ENCODE measurements at regions not wholly inside any gene's neighbourhood (a gene's known extent, or its start where the extent isn't known, plus 50 kb on each side); places are given as distances from the start of the nearest gene placed in this dataset.

GRCh38 chr20:19882446-19882845 is 124.4 kb downstream of the RIN2 start:
- Mint-ChIP-seq H3K27ac (no peak overlapping the region), H3K36me3 (ENCODE audit: low read depth) (no peaks in the 10 kb centered on the region), H3K9me3 (no peaks in the 10 kb centered on the region), H3K4me3 (no peak overlapping the region), H3K27me3 (no peaks in the 10 kb centered on the region), H3K4me1 (no peaks in the 10 kb centered on the region)
- no peak for DNase-seq
- POLR2A ChIA-PET, result no interaction called here
- CTCF ChIA-PET, result no interaction called here

GRCh38 chr20:19883501-19883900 is 125.4 kb downstream of the RIN2 start:
- DNase-seq, result no peak
- CTCF ChIA-PET, result no interaction called here
- POLR2A ChIA-PET, result no interaction called here
- Mint-ChIP-seq H3K27me3 (peaks cover 6% of the 10 kb centered on the region), H3K9me3 (no peaks in the 10 kb centered on the region), H3K4me1 (no peaks in the 10 kb centered on the region), H3K27ac (no peak overlapping the region), H3K4me3 (no peak overlapping the region), H3K36me3 (ENCODE audit: low read depth) (no peaks in the 10 kb centered on the region)

- Mint-ChIP-seq H3K27ac (no peak overlapping the region), H3K4me1 (no peaks in the 10 kb centered on the region), H3K36me3 (ENCODE audit: low read depth) (no peaks in the 10 kb centered on the region), H3K27me3 (peaks cover 17% of the 10 kb centered on the region), H3K9me3 (no peaks in the 10 kb centered on the region), H3K4me3 (no peak overlapping the region)
- POLR2A ChIA-PET, result no interaction called here
- CTCF ChIA-PET, result no interaction called here
- no peak for DNase-seq
Observed at GRCh38 chr20:19885594-19885938, 127.5 kb downstream of the RIN2 start.

GRCh38 chr20:19885939-19886660 is 128.0 kb downstream of the RIN2 start:
- ChIA-PET POLR2A (no interaction called here), CTCF (no interaction called here)
- Mint-ChIP-seq H3K9me3 (no peaks in the 10 kb centered on the region), H3K4me1 (no peaks in the 10 kb centered on the region), H3K27me3 (peaks cover 17% of the 10 kb centered on the region), H3K36me3 (ENCODE audit: low read depth) (no peaks in the 10 kb centered on the region), H3K27ac (no peak overlapping the region), H3K4me3 (no peak overlapping the region)
- no peak for DNase-seq

GRCh38 chr20:19886661-19887288 is 128.7 kb downstream of the RIN2 start:
- Mint-ChIP-seq H3K4me3 (no peak overlapping the region), H3K27me3 (peaks cover 17% of the 10 kb centered on the region), H3K4me1 (no peaks in the 10 kb centered on the region), H3K36me3 (ENCODE audit: low read depth) (no peaks in the 10 kb centered on the region), H3K9me3 (no peaks in the 10 kb centered on the region), H3K27ac (no peak overlapping the region)
- ChIA-PET CTCF (no interaction called here), POLR2A (no interaction called here)
- DNase-seq, result no peak

- POLR2A ChIA-PET, result no interaction called here
- no peak for DNase-seq
- Mint-ChIP-seq H3K4me1 (no peaks in the 10 kb centered on the region), H3K4me3 (no peak overlapping the region), H3K9me3 (no peaks in the 10 kb centered on the region), H3K36me3 (ENCODE audit: low read depth) (no peaks in the 10 kb centered on the region), H3K27me3 (peaks cover 17% of the 10 kb centered on the region), H3K27ac (no peak overlapping the region)
- CTCF ChIA-PET, result no interaction called here
Observed at GRCh38 chr20:19887556-19888268, 129.4 kb upstream of the NAA20 start.

GRCh38 chr20:19888269-19888671 is 128.9 kb upstream of the NAA20 start:
- POLR2A ChIA-PET, result no interaction called here
- Mint-ChIP-seq H3K4me1 (no peaks in the 10 kb centered on the region), H3K36me3 (ENCODE audit: low read depth) (no peaks in the 10 kb centered on the region), H3K27me3 (peaks cover 17% of the 10 kb centered on the region), H3K9me3 (no peaks in the 10 kb centered on the region), H3K4me3 (no peak overlapping the region), H3K27ac (no peak overlapping the region)
- no peak for DNase-seq
- CTCF ChIA-PET, result no interaction called here

- no peak for DNase-seq
- CTCF ChIA-PET, result no interaction called here
- no peak overlapping the region for H3K4me3 Mint-ChIP-seq
- H3K27me3 Mint-ChIP-seq, result peaks cover 17% of the 10 kb centered on the region
- no peaks in the 10 kb centered on the region for H3K36me3 Mint-ChIP-seq (ENCODE audit: low read depth)
- H3K9me3 Mint-ChIP-seq, result no peaks in the 10 kb centered on the region
- no peak overlapping the region for H3K27ac Mint-ChIP-seq
- POLR2A ChIA-PET, result no interaction called here
- no peaks in the 10 kb centered on the region for H3K4me1 Mint-ChIP-seq
Observed at GRCh38 chr20:19889011-19889953, 127.9 kb upstream of the NAA20 start.

GRCh38 chr20:19890445-19891051 is 126.6 kb upstream of the NAA20 start:
- CTCF ChIA-PET, result no interaction called here
- no peaks in the 10 kb centered on the region for H3K36me3 Mint-ChIP-seq (ENCODE audit: low read depth)
- no peaks in the 10 kb centered on the region for H3K9me3 Mint-ChIP-seq
- H3K27ac Mint-ChIP-seq, result no peak overlapping the region
- DNase-seq, result no peak
- H3K4me3 Mint-ChIP-seq, result no peak overlapping the region
- POLR2A ChIA-PET, result no interaction called here
- H3K27me3 Mint-ChIP-seq, result peaks cover 19% of the 10 kb centered on the region
- H3K4me1 Mint-ChIP-seq, result no peaks in the 10 kb centered on the region

GRCh38 chr20:19893356-19893755 is 123.8 kb upstream of the NAA20 start:
- POLR2A ChIA-PET, result no interaction called here
- no peak for DNase-seq
- Mint-ChIP-seq H3K4me3 (no peak overlapping the region), H3K27ac (no peak overlapping the region), H3K27me3 (peaks cover 16% of the 10 kb centered on the region), H3K36me3 (ENCODE audit: low read depth) (no peaks in the 10 kb centered on the region), H3K9me3 (no peaks in the 10 kb centered on the region), H3K4me1 (no peaks in the 10 kb centered on the region)
- CTCF ChIA-PET, result no interaction called here

GRCh38 chr20:19895761-19896160 is 121.4 kb upstream of the NAA20 start:
- ChIA-PET CTCF (no interaction called here), POLR2A (no interaction called here)
- H3K4me3 Mint-ChIP-seq, result no peak overlapping the region
- H3K4me1 Mint-ChIP-seq, result no peaks in the 10 kb centered on the region
- H3K27me3 Mint-ChIP-seq, result peaks cover 6% of the 10 kb centered on the region
- no peaks in the 10 kb centered on the region for H3K36me3 Mint-ChIP-seq (ENCODE audit: low read depth)
- H3K9me3 Mint-ChIP-seq, result no peaks in the 10 kb centered on the region
- no peak for DNase-seq
- H3K27ac Mint-ChIP-seq, result no peak overlapping the region

- POLR2A ChIA-PET, result no interaction called here
- Mint-ChIP-seq H3K4me3 (no peak overlapping the region), H3K27ac (no peak overlapping the region), H3K36me3 (ENCODE audit: low read depth) (no peaks in the 10 kb centered on the region), H3K4me1 (no peaks in the 10 kb centered on the region), H3K27me3 (peaks cover 6% of the 10 kb centered on the region), H3K9me3 (no peaks in the 10 kb centered on the region)
- CTCF ChIA-PET, result no interaction called here
- DNase-seq, result no peak
Observed at GRCh38 chr20:19897891-19898290, 119.3 kb upstream of the NAA20 start.

GRCh38 chr20:19901226-19901625 is 115.9 kb upstream of the NAA20 start:
- ChIA-PET CTCF (no interaction called here), POLR2A (no interaction called here)
- no peaks in the 10 kb centered on the region for H3K36me3 Mint-ChIP-seq (ENCODE audit: low read depth)
- no peak for DNase-seq
- peaks cover 3% of the 10 kb centered on the region for H3K27me3 Mint-ChIP-seq
- H3K9me3 Mint-ChIP-seq, result no peaks in the 10 kb centered on the region
- peaks cover 8% of the 10 kb centered on the region for H3K4me1 Mint-ChIP-seq
- no peak overlapping the region for H3K27ac Mint-ChIP-seq
- H3K4me3 Mint-ChIP-seq, result no peak overlapping the region

Measured in activated CD4-positive, alpha-beta memory T cell treated with anti-CD3 and anti-CD28 coated beads, Interleukin-2, amount 10 ng/mL, durations not matched to agents 7 days and 5 days (primary cell).